T-cell (primary cell): ENCODE measurements at regions not wholly inside any gene's neighbourhood (a gene's known extent, or its start where the extent isn't known, plus 50 kb on each side); places are given as distances from the start of the nearest gene placed in this dataset.

Source experiments
- ATAC-seq, 4 experiments: fragments of 200-7000 bp in 3 of 4; fragments of 150-1000 bp in 1 of 4; cut with Tn5 transposase; replicated peaks in 1 of 4; 1 replicate in 3 of 4; 2 replicates in 1 of 4; pipeline ENCODE4 v1.10.0; 2021; ENCODE audit warnings: moderate library complexity in 3 of 4, mild to moderate bottlenecking in 2 of 4, moderate number of reproducible peaks in 1 of 4
- CTCF ChIA-PET, 2 donors: fragments of 300-600 bp; sonication (Branson Sonifier 250); formaldehyde crosslinking; loops; one replicate each; lab custom pipeline; 2022; ENCODE audit warnings: antibody characterized with exemption in 2 of 2; lab: Charles Lee
- POLR2A ChIA-PET, 2 donors: fragments of 300-600 bp; sonication (Branson Sonifier 250); formaldehyde crosslinking; loops; one replicate each; lab custom pipeline; 2022; ENCODE audit warnings: antibody characterized with exemption in 2 of 2; lab: Charles Lee
- DNase-seq, 35 experiments: peaks; one replicate each; pipeline versions ENCODE4 v3.0.0 to v3.0.0-alpha.2; 2013 to 2023
- H3K27ac ChIP-seq: one replicate; pipeline ENCODE4 v1.5.1; 2013; ENCODE audit warnings: low read length
- H3K27me3 ChIP-seq, 2 experiments: replicated peaks in 1 of 2; 1 replicate in 1 of 2; 2 replicates in 1 of 2; pipeline versions ENCODE4 v1.6.1 to v1.7.0; 2013; ENCODE audit warnings: low read length in 1 of 2, mixed read lengths in 1 of 2; ENCODE audit not compliant: control insufficient read depth in 2 of 2, insufficient read depth in 2 of 2; ENCODE audit errors: extremely low read depth in 1 of 2
- H3K36me3 ChIP-seq, 2 donors: 1 replicate in 1 of 2; 2 replicates in 1 of 2; pipeline versions ENCODE4 v1.6.1 to v1.7.0; 2013; ENCODE audit warnings: low read length in 1 of 2; ENCODE audit not compliant: control insufficient read depth in 2 of 2, insufficient read depth in 1 of 2; ENCODE audit errors: extremely low read depth in 1 of 2
- H3K4me1 ChIP-seq, 2 experiments: 1 replicate in 1 of 2; 2 replicates in 1 of 2; pipeline versions ENCODE4 v1.6.1 to v1.7.0; 2013; ENCODE audit warnings: low read length in 2 of 2, mixed read lengths in 1 of 2; ENCODE audit not compliant: insufficient read depth in 2 of 2, control insufficient read depth in 1 of 2; ENCODE audit errors: extremely low read depth in 1 of 2
- H3K4me3 ChIP-seq, 2 donors: 1 replicate in 1 of 2; 2 replicates in 1 of 2; pipeline versions ENCODE4 v1.5.1 to v1.7.0; 2013; ENCODE audit warnings: mild to moderate bottlenecking in 2 of 2, low read length in 1 of 2, moderate library complexity in 1 of 2; ENCODE audit not compliant: control insufficient read depth in 1 of 2; ENCODE audit errors: extremely low read depth in 1 of 2
- H3K9me3 ChIP-seq: 2 replicates; pipeline ENCODE4 v1.7.0; 2013
- H3K27ac Mint-ChIP-seq, 2 donors: one replicate each; pipeline ENCODE4 v1.8.0; 2020 to 2021; ENCODE audit warnings: mild to moderate bottlenecking in 2 of 2, mixed read lengths in 2 of 2
- H3K27me3 Mint-ChIP-seq, 2 donors: one replicate each; pipeline ENCODE4 v1.8.0; 2021 to 2022; ENCODE audit warnings: mixed read lengths in 2 of 2
- H3K36me3 Mint-ChIP-seq: one replicate; pipeline ENCODE4 v1.8.0; 2021; ENCODE audit warnings: mixed read lengths
- H3K4me1 Mint-ChIP-seq, 3 donors: one replicate each; pipeline ENCODE4 v1.8.0; 2020 to 2022; ENCODE audit warnings: mixed read lengths in 3 of 3, mild to moderate bottlenecking in 1 of 3
- H3K4me3 Mint-ChIP-seq, 3 donors: one replicate each; pipeline ENCODE4 v1.8.0; 2020 to 2022; ENCODE audit warnings: mild to moderate bottlenecking in 3 of 3, mixed read lengths in 3 of 3, moderate library complexity in 3 of 3
- H3K9me3 Mint-ChIP-seq, 3 donors: one replicate each; pipeline ENCODE4 v1.8.0; 2020 to 2022; ENCODE audit warnings: mixed read lengths in 3 of 3
- WGBS: methylation state at CpG from one replicate; pipeline ENCODE4 v1.1.5; 2013; ENCODE audit warnings: missing lambda C conversion rate; ENCODE audit not compliant: insufficient coverage; 5-methylcytosine and 5-hydroxymethylcytosine counted together

DNA sequence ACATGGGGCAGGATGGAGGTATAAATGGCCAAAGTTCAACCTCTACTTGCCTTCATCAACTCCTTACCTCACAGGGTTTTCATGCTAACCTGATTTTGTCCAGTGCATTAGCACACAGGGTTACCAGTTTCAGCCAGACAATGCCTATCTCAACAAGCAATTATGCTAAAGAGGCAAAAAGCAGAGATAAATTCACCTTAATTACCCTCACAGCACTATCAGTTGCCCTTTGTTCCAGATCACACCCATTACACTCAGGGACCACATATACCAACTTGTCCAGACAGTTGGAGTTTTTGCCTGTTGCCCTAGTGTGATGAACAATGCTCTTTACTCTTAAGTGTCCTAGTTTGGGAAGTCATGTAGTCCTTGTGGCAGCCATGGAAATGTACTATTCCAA, 174.5 kb upstream of the MOCS1 start:
- Mint-ChIP-seq H3K4me3 (no peak overlapping the region), H3K27me3 (peaks cover 10 to 35% of the 10 kb centered on the region in 2 donors), H3K9me3 (peaks cover 3 to 9% (median 8%) of the 10 kb centered on the region in 3 donors), H3K36me3 (no peaks in the 10 kb centered on the region), H3K4me1 (no peaks in the 10 kb centered on the region), H3K27ac (no peak overlapping the region)
- POLR2A ChIA-PET = no interaction called here
- no peak for ATAC-seq
- Histone ChIP-seq H3K4me3 (no peak overlapping the region), H3K4me1 (no peaks in the 10 kb centered on the region), H3K9me3 (no peaks in the 10 kb centered on the region), H3K27me3 (no peaks in the 10 kb centered on the region), H3K27ac (no peak overlapping the region), H3K36me3 (no peaks in the 10 kb centered on the region)
- CTCF ChIA-PET = no interaction called here
- no peak for DNase-seq

DNA sequence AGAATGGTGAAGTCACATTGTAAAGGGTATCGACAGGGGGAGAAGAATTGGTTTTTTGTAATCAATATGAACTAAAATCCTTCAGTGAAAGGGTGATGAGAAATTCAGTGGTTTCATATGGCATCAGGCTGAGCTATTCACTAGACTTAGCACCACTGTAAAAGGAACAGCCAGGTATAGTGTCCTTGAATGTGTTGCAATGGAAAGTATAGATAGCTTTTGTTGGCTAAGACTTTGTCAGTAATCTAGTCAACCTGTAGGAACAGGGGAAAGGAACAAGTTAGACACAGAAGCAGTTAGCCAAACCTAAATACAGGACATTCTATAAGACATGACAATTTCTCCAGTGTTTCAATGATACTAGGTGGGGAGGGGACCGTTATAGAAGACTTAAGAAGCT, 172.6 kb upstream of the MOCS1 start:
- H3K27ac Mint-ChIP-seq = no peak overlapping the region
- peaks cover 3 to 9% (median 8%) of the 10 kb centered on the region in 3 donors for H3K9me3 Mint-ChIP-seq
- no peak for DNase-seq
- H3K27me3 ChIP-seq = no peaks in the 10 kb centered on the region
- H3K4me1 Mint-ChIP-seq = no peaks in the 10 kb centered on the region
- ChIA-PET POLR2A (no interaction called here), CTCF (no interaction called here)
- H3K9me3 ChIP-seq = no peaks in the 10 kb centered on the region
- H3K4me3 Mint-ChIP-seq = no peak overlapping the region
- 100% methylated on average over 1 of the region's 2 CpGs for WGBS
- H3K36me3 ChIP-seq = no peaks in the 10 kb centered on the region
- no peak overlapping the region for H3K27ac ChIP-seq
- no peak for ATAC-seq
- no peaks in the 10 kb centered on the region for H3K36me3 Mint-ChIP-seq
- no peak overlapping the region for H3K4me3 ChIP-seq
- no peaks in the 10 kb centered on the region for H3K4me1 ChIP-seq
- peaks cover 5 to 22% of the 10 kb centered on the region in 2 donors for H3K27me3 Mint-ChIP-seq

DNA sequence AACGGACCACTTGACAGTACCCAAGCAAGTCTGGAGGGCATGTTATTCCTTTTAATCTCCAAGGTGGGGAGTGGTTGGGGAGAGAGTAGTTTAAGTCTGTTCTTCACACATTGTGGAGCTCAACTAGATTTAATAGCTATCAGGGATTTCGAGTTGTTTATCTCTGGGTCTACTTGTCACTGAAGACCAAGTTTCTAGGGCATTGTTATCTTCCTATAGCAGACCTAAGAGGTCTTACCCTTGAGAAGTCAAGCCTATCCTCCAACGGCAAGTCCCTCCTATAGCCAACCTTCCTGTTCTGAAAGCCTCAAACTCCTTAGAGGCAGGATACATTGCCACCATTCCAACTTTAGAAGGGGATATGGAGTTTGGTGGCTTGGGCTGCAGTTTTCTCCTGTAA, 164.5 kb upstream of the MOCS1 start:
- no peak overlapping the region for H3K4me3 Mint-ChIP-seq
- ChIA-PET CTCF (no interaction called here), POLR2A (no interaction called here)
- no peaks in the 10 kb centered on the region for H3K4me1 ChIP-seq
- H3K27ac ChIP-seq = no peak overlapping the region
- H3K9me3 ChIP-seq = no peaks in the 10 kb centered on the region
- H3K4me1 Mint-ChIP-seq = no peaks in the 10 kb centered on the region
- no peak overlapping the region for H3K4me3 ChIP-seq
- no peaks in the 10 kb centered on the region for H3K36me3 ChIP-seq
- no peak overlapping the region for H3K27ac Mint-ChIP-seq
- 100% methylated on average over 1 of the region's 3 CpGs for WGBS
- no peaks in the 10 kb centered on the region for H3K9me3 Mint-ChIP-seq
- no peaks in the 10 kb centered on the region for H3K27me3 ChIP-seq
- ATAC-seq (no peak), DNase-seq (no peak)
- peaks cover 6 to 24% of the 10 kb centered on the region in 2 donors for H3K27me3 Mint-ChIP-seq
- H3K36me3 Mint-ChIP-seq = no peaks in the 10 kb centered on the region

DNA sequence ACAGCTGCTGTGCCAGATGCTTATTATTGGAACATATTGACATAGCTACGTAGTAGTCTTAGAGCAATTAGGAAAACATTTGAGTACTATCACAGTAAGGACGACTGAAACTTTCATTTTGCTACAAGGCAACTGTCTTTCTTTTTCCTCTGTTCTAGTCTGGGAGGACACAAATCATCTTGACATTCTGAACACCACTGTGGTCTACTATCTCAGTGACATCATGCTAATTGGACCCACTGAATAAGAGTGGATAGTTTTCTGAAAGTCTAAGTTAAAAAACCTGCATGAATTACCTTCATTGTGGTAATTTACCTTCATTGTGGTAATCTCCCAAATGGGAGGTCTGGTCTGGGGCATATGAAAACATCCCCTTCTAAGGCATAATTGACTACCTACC, 163.3 kb upstream of the MOCS1 start:
- Mint-ChIP-seq H3K9me3 (no peaks in the 10 kb centered on the region), H3K27me3 (peaks cover 6 to 24% of the 10 kb centered on the region in 2 donors), H3K36me3 (no peaks in the 10 kb centered on the region), H3K4me3 (no peak overlapping the region), H3K27ac (no peak overlapping the region), H3K4me1 (no peaks in the 10 kb centered on the region)
- 67% methylated on average over 2 of the region's 2 CpGs for WGBS
- no peak for ATAC-seq
- Histone ChIP-seq H3K4me3 (no peak overlapping the region), H3K9me3 (no peaks in the 10 kb centered on the region), H3K27ac (no peak overlapping the region), H3K4me1 (no peaks in the 10 kb centered on the region), H3K27me3 (no peaks in the 10 kb centered on the region), H3K36me3 (no peaks in the 10 kb centered on the region)
- CTCF ChIA-PET = no interaction called here
- POLR2A ChIA-PET = no interaction called here
- DNase-seq = no peak

DNA sequence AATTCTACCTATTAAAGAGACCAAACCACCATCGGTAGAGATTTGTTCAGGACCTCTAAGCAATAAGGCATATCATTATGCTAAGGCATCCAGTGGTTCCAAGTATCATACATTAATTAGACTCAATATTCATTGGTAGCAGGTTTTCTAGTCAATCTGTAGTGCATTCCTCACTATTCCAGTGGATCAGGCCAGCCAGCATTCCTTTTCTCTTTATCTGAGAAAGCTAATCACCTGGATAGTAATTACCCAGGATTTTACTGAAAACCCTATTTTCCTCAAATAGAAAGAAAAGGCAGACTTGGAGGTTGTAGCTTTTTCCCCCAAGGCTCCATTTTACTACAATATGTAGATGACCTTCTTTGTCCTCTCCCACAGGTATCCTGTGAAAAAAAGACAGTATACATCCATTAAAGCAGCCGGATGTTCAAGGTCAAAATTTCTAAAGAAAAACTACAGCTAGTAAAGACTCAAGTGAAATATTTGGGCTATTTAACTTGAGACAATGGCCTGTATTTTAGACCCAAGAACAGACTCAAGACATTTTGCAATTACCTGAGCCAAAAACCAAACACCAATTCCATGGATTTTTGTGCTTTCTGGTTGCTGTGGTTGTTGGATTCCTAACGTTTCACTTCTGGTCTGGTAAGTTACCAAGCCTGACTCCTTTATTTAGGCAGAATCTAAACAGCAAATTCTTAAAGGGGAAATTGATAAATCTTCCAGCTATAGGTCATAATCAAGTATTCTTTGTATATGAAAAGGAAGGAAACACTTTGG, 149.1 kb upstream of the MOCS1 start:
- Histone ChIP-seq H3K4me1 (no peaks in the 10 kb centered on the region), H3K27me3 (peaks cover 0 to 7% of the 10 kb centered on the region in 2 experiments), H3K9me3 (no peaks in the 10 kb centered on the region), H3K36me3 (no peaks in the 10 kb centered on the region), H3K27ac (no peak overlapping the region), H3K4me3 (no peak overlapping the region)
- no peak for ATAC-seq
- no peaks in the 10 kb centered on the region for H3K36me3 Mint-ChIP-seq
- WGBS = 100% methylated on average over 1 of the region's 3 CpGs
- no peak overlapping the region for H3K27ac Mint-ChIP-seq
- DNase-seq = no peak
- peaks cover 7 to 21% of the 10 kb centered on the region in 2 donors for H3K27me3 Mint-ChIP-seq
- ChIA-PET POLR2A (no interaction called here), CTCF (no interaction called here)
- no peaks in the 10 kb centered on the region for H3K4me1 Mint-ChIP-seq
- peaks cover 0 to 6% (median 0%) of the 10 kb centered on the region in 3 donors for H3K9me3 Mint-ChIP-seq
- no peak overlapping the region for H3K4me3 Mint-ChIP-seq

DNA sequence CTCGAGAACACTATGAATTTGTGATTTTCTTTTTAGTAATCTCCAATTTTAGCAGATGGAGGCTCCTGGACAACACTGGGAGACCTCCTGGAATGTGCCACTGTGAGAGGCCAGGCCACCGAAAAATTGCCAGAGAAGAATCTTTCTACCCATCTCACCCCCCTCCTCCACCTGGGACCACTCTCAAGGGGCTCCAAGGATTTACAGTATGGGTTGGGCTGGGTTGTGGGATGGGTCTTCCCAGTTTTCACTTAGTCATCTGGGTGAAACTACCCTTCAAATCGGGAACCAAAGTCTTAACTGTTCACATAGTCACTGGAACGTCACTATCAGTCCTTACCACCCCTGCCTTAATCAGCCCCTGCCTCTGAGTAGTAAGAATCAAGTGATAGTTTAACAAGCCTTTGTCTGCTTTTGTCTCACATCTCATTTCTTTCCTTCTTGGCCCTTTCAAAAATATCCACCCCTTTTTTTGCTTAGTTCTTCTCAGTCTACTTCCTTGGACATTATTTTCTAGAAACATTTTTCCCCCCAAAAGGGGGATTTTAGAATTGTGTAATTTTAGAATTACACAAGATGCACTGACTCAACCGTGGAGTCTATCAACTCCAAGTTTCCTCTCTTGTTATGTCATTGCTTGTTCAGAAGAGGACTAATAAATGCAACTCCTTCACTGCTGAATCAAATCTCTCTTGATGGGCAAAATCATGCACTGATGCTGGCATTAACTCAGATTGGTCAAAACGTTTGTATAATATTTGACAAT, 148.2 kb upstream of the MOCS1 start:
- ChIA-PET CTCF (no interaction called here), POLR2A (no interaction called here)
- H3K36me3 Mint-ChIP-seq = no peaks in the 10 kb centered on the region
- no peaks in the 10 kb centered on the region for H3K9me3 Mint-ChIP-seq
- no peak overlapping the region for H3K27ac Mint-ChIP-seq
- 40% methylated on average over 1 of the region's 6 CpGs for WGBS
- H3K4me3 ChIP-seq = no peak overlapping the region
- H3K4me1 ChIP-seq = no peaks in the 10 kb centered on the region
- H3K36me3 ChIP-seq = no peaks in the 10 kb centered on the region
- DNase-seq (no peak), ATAC-seq (no peak)
- no peaks in the 10 kb centered on the region for H3K9me3 ChIP-seq
- H3K4me3 Mint-ChIP-seq = no peak overlapping the region
- no peaks in the 10 kb centered on the region for H3K4me1 Mint-ChIP-seq
- peaks cover 7 to 23% of the 10 kb centered on the region in 2 donors for H3K27me3 Mint-ChIP-seq
- no peak overlapping the region for H3K27ac ChIP-seq
- H3K27me3 ChIP-seq = peaks cover 0 to 7% of the 10 kb centered on the region in 2 experiments
